GM23338 (cell line): ENCODE measurements at regions not wholly inside any gene's neighbourhood (a gene's known extent, or its start where the extent isn't known, plus 50 kb on each side); places are given as distances from the start of the nearest gene placed in this dataset.

Experiments
- ATAC-seq: fragments of 200-7000 bp; cut with Tn5 transposase; 3 replicates; pipeline ENCODE4 v1.9.1; 2020
- DNase-seq: peaks from one replicate; pipeline ENCODE4 v3.0.0-alpha.2; 2015; ENCODE audit warnings: low spot score
- H2AFZ ChIP-seq: fragments of 200-600 bp; sonication (generic); 2 replicates; pipeline ENCODE4 v1.8.0; 2016; ENCODE audit warnings: antibody characterized with exemption, mild to moderate bottlenecking, moderate library complexity
- H3F3A ChIP-seq: fragments of 200-600 bp; sonication (generic); replicated peaks from 2 replicates; pipeline ENCODE4 v1.8.0; 2017; ENCODE audit warnings: antibody characterized with exemption, mixed run types, low read depth
- H3K27ac ChIP-seq: fragments of 200-600 bp; sonication (generic); 2 replicates; pipeline ENCODE4 v1.6.1; 2016; ENCODE audit warnings: low read depth
- H3K27me3 ChIP-seq: fragments of 200-600 bp; sonication (generic); 2 replicates; pipeline ENCODE4 v1.8.0; 2016; ENCODE audit warnings: mild to moderate bottlenecking, mixed run types, moderate library complexity; ENCODE audit not compliant: insufficient read depth
- H3K36me3 ChIP-seq: fragments of 200-600 bp; sonication (generic); 2 replicates; pipeline ENCODE4 v1.8.0; 2016; ENCODE audit warnings: mild to moderate bottlenecking; ENCODE audit not compliant: insufficient read depth
- H3K4me1 ChIP-seq: fragments of 200-600 bp; sonication (generic); 2 replicates; pipeline ENCODE4 v1.8.0; 2016; ENCODE audit warnings: mild to moderate bottlenecking, moderate library complexity; ENCODE audit not compliant: insufficient read depth
- H3K4me2 ChIP-seq: fragments of 200-600 bp; sonication (generic); 2 replicates; pipeline ENCODE4 v1.7.1; 2017; ENCODE audit warnings: mixed run types
- H3K4me3 ChIP-seq: fragments of 200-600 bp; sonication (generic); 2 replicates; pipeline ENCODE4 v1.6.1; 2016; ENCODE audit warnings: mixed run types
- H3K79me2 ChIP-seq: fragments of 200-600 bp; sonication (generic); replicated peaks from 2 replicates; pipeline ENCODE4 v1.8.0; 2017; ENCODE audit warnings: mild to moderate bottlenecking; ENCODE audit not compliant: insufficient read depth
- H3K9me2 ChIP-seq: fragments of 200-600 bp; sonication (generic); 2 replicates; pipeline ENCODE4 v1.8.0; 2017; ENCODE audit not compliant: insufficient read depth
- H4K20me1 ChIP-seq: fragments of 200-600 bp; sonication (generic); replicated peaks from 2 replicates; pipeline ENCODE4 v1.8.0; 2017; ENCODE audit warnings: mild to moderate bottlenecking; ENCODE audit not compliant: insufficient read depth
- H3K27ac Mint-ChIP-seq: 2 replicates; pipeline ENCODE4 v1.8.0; 2020; ENCODE audit warnings: inconsistent platforms, mild to moderate bottlenecking, moderate library complexity, mixed read lengths
- H3K27me3 Mint-ChIP-seq: 3 replicates; pipeline ENCODE4 v1.8.0; 2022; ENCODE audit warnings: low read depth, mild to moderate bottlenecking, moderate library complexity, mixed read lengths, inconsistent platforms; ENCODE audit not compliant: insufficient read depth, poor library complexity
- H3K36me3 Mint-ChIP-seq: 3 replicates; pipeline ENCODE4 v1.8.0; 2021; ENCODE audit warnings: low read depth, mild to moderate bottlenecking, inconsistent platforms, moderate library complexity, mixed read lengths
- H3K4me1 Mint-ChIP-seq: 3 replicates; pipeline ENCODE4 v1.8.0; 2020; ENCODE audit warnings: mild to moderate bottlenecking, inconsistent platforms, mixed read lengths
- H3K4me3 Mint-ChIP-seq: 3 replicates; pipeline ENCODE4 v1.8.0; 2021; ENCODE audit warnings: moderate library complexity, mild to moderate bottlenecking, inconsistent platforms, mixed read lengths
- H3K9me3 Mint-ChIP-seq: 3 replicates; pipeline ENCODE4 v1.8.0; 2020; ENCODE audit warnings: moderate library complexity, mild to moderate bottlenecking, inconsistent platforms, mixed read lengths
- CREB1 ChIP-seq: fragments of 250-450 bp; sonication (Bioruptor Pico); IDR thresholded peaks from 2 replicates; pipeline ENCODE4 v1.5.0; 2020; ENCODE audit warnings: low read depth, mild to moderate bottlenecking, moderate library complexity
- CTCF ChIP-seq, 2 experiments: fragments of 200-600 bp in 1 of 2; sonication (generic) in 1 of 2; conservative IDR thresholded peaks; 2 replicates each; pipeline versions ENCODE4 v1.5.1 to v1.6.1; 2016 to 2017; ENCODE audit warnings: antibody characterized with exemption in 2 of 2, low read depth in 2 of 2, mild to moderate bottlenecking in 2 of 2, moderate library complexity in 1 of 2
- ETS1 ChIP-seq: IDR thresholded peaks from 2 replicates; pipeline ENCODE4 v1.6.1; 2016; ENCODE audit warnings: antibody characterized with exemption
- EZH2 ChIP-seq: fragments of 200-600 bp; sonication (generic); IDR thresholded peaks from one replicate; pipeline ENCODE4 v1.8.0; 2017; ENCODE audit warnings: antibody characterized with exemption, mild to moderate bottlenecking, low read depth; ENCODE audit not compliant: unreplicated experiment
- EZH2phosphoT487 ChIP-seq: fragments of 200-600 bp; sonication (generic); IDR thresholded peaks from one replicate; pipeline ENCODE4 v1.8.1; 2018; ENCODE audit warnings: antibody characterized with exemption; ENCODE audit not compliant: unreplicated experiment
- JUNB ChIP-seq: IDR thresholded peaks from one replicate; pipeline ENCODE4 v1.6.1; 2016; ENCODE audit warnings: antibody characterized with exemption; ENCODE audit not compliant: unreplicated experiment
- NANOG ChIP-seq: IDR thresholded peaks from 2 replicates; pipeline ENCODE4 v1.6.1; 2016; ENCODE audit warnings: antibody characterized with exemption, borderline replicate concordance
- POLR2AphosphoS5 ChIP-seq: IDR thresholded peaks from 2 replicates; pipeline ENCODE4 v1.6.1; 2016; ENCODE audit warnings: antibody characterized with exemption, low read depth
- STAT1 ChIP-seq: IDR thresholded peaks from one replicate; pipeline ENCODE4 v1.6.1; 2016; ENCODE audit warnings: antibody characterized with exemption; ENCODE audit not compliant: unreplicated experiment
- ZNF114 ChIP-seq: fragments of 250-450 bp; sonication (Bioruptor Pico); IDR thresholded peaks from 2 replicates; pipeline ENCODE4 v1.5.0; 2020; ENCODE audit warnings: mild to moderate bottlenecking, moderate library complexity
- ZNF331 ChIP-seq: fragments of 250-450 bp; sonication (Bioruptor Pico); IDR thresholded peaks from 2 replicates; pipeline ENCODE4 v1.5.0; 2020; ENCODE audit warnings: low read depth, mild to moderate bottlenecking, moderate library complexity
- TF ChIP-seq, protein P1 (sequence below): fragments of 250-450 bp; sonication (Bioruptor Pico); IDR thresholded peaks from 2 replicates; pipeline ENCODE4 v1.5.0; 2020; ENCODE audit warnings: mild to moderate bottlenecking, moderate library complexity
- TF ChIP-seq, protein P2 (sequence below): IDR thresholded peaks from one replicate; pipeline ENCODE4 v1.6.1; 2018; ENCODE audit warnings: antibody characterized with exemption; ENCODE audit not compliant: unreplicated experiment

- no peak overlapping the region for H3K27ac Mint-ChIP-seq
- peak overlapping the region; percentile 91 for H2AFZ ChIP-seq
- ATAC-seq = no peak; the same call in 2 of the 3 replicates
These were observed 100.0 kb upstream of the RIPOR2 start for GRCh38 chr6:25035512-25036435.

More at GRCh38 chr6:25035512-25036435, 100.0 kb upstream of the RIPOR2 start:
- TF ChIP-seq ZNF331 (no peak), STAT1 (no peak), ZNF114 (CRISPR knock-in tag) (no peak), EZH2 (no peak), CREB1 (no peak), NANOG (no peak), ETS1 (no peak), POLR2AphosphoS5 (no peak), CTCF (conservative IDR thresholded peaks at IDR 0.05; ENCODE audit: low read depth in 2 of 2) (no peak), EZH2phosphoT487 (no peak), JUNB (no peak)
- TF ChIP-seq, protein P1, sequence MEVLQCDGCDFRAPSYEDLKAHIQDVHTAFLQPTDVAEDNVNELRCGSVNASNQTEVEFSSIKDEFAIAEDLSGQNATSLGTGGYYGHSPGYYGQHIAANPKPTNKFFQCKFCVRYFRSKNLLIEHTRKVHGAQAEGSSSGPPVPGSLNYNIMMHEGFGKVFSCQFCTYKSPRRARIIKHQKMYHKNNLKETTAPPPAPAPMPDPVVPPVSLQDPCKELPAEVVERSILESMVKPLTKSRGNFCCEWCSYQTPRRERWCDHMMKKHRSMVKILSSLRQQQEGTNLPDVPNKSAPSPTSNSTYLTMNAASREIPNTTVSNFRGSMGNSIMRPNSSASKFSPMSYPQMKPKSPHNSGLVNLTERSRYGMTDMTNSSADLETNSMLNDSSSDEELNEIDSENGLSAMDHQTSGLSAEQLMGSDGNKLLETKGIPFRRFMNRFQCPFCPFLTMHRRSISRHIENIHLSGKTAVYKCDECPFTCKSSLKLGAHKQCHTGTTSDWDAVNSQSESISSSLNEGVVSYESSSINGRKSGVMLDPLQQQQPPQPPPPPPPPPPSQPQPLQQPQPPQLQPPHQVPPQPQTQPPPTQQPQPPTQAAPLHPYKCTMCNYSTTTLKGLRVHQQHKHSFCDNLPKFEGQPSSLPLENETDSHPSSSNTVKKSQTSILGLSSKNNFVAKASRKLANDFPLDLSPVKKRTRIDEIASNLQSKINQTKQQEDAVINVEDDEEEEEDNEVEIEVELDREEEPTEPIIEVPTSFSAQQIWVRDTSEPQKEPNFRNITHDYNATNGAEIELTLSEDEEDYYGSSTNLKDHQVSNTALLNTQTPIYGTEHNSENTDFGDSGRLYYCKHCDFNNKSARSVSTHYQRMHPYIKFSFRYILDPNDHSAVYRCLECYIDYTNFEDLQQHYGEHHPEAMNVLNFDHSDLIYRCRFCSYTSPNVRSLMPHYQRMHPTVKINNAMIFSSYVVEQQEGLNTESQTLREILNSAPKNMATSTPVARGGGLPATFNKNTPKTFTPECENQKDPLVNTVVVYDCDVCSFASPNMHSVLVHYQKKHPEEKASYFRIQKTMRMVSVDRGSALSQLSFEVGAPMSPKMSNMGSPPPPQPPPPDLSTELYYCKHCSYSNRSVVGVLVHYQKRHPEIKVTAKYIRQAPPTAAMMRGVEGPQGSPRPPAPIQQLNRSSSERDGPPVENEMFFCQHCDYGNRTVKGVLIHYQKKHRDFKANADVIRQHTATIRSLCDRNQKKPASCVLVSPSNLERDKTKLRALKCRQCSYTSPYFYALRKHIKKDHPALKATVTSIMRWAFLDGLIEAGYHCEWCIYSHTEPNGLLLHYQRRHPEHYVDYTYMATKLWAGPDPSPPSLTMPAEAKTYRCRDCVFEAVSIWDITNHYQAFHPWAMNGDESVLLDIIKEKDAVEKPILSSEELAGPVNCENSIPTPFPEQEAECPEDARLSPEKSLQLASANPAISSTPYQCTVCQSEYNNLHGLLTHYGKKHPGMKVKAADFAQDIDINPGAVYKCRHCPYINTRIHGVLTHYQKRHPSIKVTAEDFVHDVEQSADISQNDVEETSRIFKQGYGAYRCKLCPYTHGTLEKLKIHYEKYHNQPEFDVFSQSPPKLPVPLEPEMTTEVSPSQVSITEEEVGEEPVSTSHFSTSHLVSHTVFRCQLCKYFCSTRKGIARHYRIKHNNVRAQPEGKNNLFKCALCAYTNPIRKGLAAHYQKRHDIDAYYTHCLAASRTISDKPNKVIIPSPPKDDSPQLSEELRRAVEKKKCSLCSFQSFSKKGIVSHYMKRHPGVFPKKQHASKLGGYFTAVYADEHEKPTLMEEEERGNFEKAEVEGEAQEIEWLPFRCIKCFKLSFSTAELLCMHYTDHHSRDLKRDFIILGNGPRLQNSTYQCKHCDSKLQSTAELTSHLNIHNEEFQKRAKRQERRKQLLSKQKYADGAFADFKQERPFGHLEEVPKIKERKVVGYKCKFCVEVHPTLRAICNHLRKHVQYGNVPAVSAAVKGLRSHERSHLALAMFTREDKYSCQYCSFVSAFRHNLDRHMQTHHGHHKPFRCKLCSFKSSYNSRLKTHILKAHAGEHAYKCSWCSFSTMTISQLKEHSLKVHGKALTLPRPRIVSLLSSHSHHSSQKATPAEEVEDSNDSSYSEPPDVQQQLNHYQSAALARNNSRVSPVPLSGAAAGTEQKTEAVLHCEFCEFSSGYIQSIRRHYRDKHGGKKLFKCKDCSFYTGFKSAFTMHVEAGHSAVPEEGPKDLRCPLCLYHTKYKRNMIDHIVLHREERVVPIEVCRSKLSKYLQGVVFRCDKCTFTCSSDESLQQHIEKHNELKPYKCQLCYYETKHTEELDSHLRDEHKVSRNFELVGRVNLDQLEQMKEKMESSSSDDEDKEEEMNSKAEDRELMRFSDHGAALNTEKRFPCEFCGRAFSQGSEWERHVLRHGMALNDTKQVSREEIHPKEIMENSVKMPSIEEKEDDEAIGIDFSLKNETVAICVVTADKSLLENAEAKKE (CRISPR knock-in tag) = no peak
- TF ChIP-seq, protein P2, sequence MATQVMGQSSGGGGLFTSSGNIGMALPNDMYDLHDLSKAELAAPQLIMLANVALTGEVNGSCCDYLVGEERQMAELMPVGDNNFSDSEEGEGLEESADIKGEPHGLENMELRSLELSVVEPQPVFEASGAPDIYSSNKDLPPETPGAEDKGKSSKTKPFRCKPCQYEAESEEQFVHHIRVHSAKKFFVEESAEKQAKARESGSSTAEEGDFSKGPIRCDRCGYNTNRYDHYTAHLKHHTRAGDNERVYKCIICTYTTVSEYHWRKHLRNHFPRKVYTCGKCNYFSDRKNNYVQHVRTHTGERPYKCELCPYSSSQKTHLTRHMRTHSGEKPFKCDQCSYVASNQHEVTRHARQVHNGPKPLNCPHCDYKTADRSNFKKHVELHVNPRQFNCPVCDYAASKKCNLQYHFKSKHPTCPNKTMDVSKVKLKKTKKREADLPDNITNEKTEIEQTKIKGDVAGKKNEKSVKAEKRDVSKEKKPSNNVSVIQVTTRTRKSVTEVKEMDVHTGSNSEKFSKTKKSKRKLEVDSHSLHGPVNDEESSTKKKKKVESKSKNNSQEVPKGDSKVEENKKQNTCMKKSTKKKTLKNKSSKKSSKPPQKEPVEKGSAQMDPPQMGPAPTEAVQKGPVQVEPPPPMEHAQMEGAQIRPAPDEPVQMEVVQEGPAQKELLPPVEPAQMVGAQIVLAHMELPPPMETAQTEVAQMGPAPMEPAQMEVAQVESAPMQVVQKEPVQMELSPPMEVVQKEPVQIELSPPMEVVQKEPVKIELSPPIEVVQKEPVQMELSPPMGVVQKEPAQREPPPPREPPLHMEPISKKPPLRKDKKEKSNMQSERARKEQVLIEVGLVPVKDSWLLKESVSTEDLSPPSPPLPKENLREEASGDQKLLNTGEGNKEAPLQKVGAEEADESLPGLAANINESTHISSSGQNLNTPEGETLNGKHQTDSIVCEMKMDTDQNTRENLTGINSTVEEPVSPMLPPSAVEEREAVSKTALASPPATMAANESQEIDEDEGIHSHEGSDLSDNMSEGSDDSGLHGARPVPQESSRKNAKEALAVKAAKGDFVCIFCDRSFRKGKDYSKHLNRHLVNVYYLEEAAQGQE = no peak
- H3K9me2 ChIP-seq = no peaks in the 10 kb centered on the region
- no peak for DNase-seq
- no peak overlapping the region for H3K4me2 ChIP-seq
- Mint-ChIP-seq H3K27me3 (peaks cover 2% of the 10 kb centered on the region), H3K4me1 (no peaks in the 10 kb centered on the region; the same call in 1 of the 3 replicates), H3K4me3 (no peak overlapping the region), H3K9me3 (no peaks in the 10 kb centered on the region), H3K36me3 (no peaks in the 10 kb centered on the region)
- no peaks in the 10 kb centered on the region for H3K36me3 ChIP-seq
- H3K27me3 ChIP-seq = no peaks in the 10 kb centered on the region
- no peak overlapping the region for H3K4me3 ChIP-seq
- no peak overlapping the region for H3K27ac ChIP-seq
- H3F3A ChIP-seq = no peaks in the 10 kb centered on the region; the same call in 1 of the 2 replicates
- H4K20me1 ChIP-seq = no peaks in the 10 kb centered on the region
- peaks cover 4% of the 10 kb centered on the region; the same call in 1 of the 2 replicates for H3K4me1 ChIP-seq
- H3K79me2 ChIP-seq = no peaks in the 10 kb centered on the region
